Common myeloid progenitor, CD34-positive (primary cell): ENCODE measurements at regions not wholly inside any gene's neighbourhood (a gene's known extent, or its start where the extent isn't known, plus 50 kb on each side); places are given as distances from the start of the nearest gene placed in this dataset.

ENCODE experiments used
- CTCF ChIA-PET: fragments of 350-600 bp; sonication (Branson Sonifier 250); formaldehyde crosslinking; loops from one replicate; lab custom pipeline; 2021; ENCODE audit warnings: antibody characterized with exemption; lab: Charles Lee
- POLR2A ChIA-PET: fragments of 350-600 bp; sonication (Branson Sonifier 250); formaldehyde crosslinking; loops from one replicate; lab custom pipeline; 2021; ENCODE audit warnings: antibody characterized with exemption; lab: Charles Lee
- DNase-seq, 3 donors: peaks; one replicate each; pipeline versions ENCODE4 v3.0.0 to v3.0.0-alpha.2; 2013
- H3K27ac ChIP-seq, 2 experiments: 1 replicate in 1 of 2; 2 replicates in 1 of 2; pipeline ENCODE4 v1.7.0; 2013; ENCODE audit warnings: inconsistent platforms in 2 of 2, low read length in 2 of 2, mild to moderate bottlenecking in 2 of 2, low read depth in 1 of 2, moderate library complexity in 1 of 2; ENCODE audit not compliant: severe bottlenecking in 2 of 2, insufficient read depth in 1 of 2, poor library complexity in 1 of 2
- H3K27me3 ChIP-seq, 5 experiments: replicated peaks in 2 of 5; 1 replicate in 3 of 5; 2 replicates in 2 of 5; pipeline versions ENCODE4 v1.6.1 to v1.7.0; 2013; ENCODE audit warnings: low read length in 4 of 5, mild to moderate bottlenecking in 2 of 5, moderate library complexity in 2 of 5, inconsistent platforms in 1 of 5; ENCODE audit not compliant: insufficient read depth in 5 of 5, control insufficient read depth in 4 of 5
- H3K36me3 ChIP-seq, 4 experiments: 1 replicate in 2 of 4; 2 replicates in 2 of 4; pipeline versions ENCODE4 v1.6.1 to v1.7.0; 2013; ENCODE audit warnings: low read length in 3 of 4, control low read depth in 1 of 4, mild to moderate bottlenecking in 1 of 4; ENCODE audit not compliant: control insufficient read depth in 4 of 4, insufficient read depth in 4 of 4
- H3K4me1 ChIP-seq, 4 experiments: 1 replicate in 3 of 4; 2 replicates in 1 of 4; pipeline versions ENCODE4 v1.6.1 to v1.7.1; 2013; ENCODE audit warnings: low read length in 3 of 4, mild to moderate bottlenecking in 3 of 4, control low read depth in 1 of 4, inconsistent platforms in 1 of 4, moderate library complexity in 1 of 4; ENCODE audit not compliant: control insufficient read depth in 4 of 4, insufficient read depth in 4 of 4; ENCODE audit errors: control extremely low read depth in 1 of 4
- H3K4me3 ChIP-seq, 7 experiments: 1 replicate in 4 of 7; 2 replicates in 3 of 7; pipeline versions ENCODE4 v1.5.1 to v1.7.0; 2013; ENCODE audit warnings: mild to moderate bottlenecking in 7 of 7, low read length in 6 of 7, moderate library complexity in 6 of 7, inconsistent platforms in 2 of 7, low read depth in 2 of 7, control low read depth in 1 of 7; ENCODE audit not compliant: insufficient read depth in 4 of 7, control insufficient read depth in 1 of 7; ENCODE audit errors: extremely low read depth in 1 of 7
- H3K9me3 ChIP-seq, 5 experiments: 1 replicate in 4 of 5; 2 replicates in 1 of 5; pipeline versions ENCODE4 v1.6.1 to v1.7.1; 2013; ENCODE audit warnings: low read length in 4 of 5, mild to moderate bottlenecking in 2 of 5, inconsistent platforms in 1 of 5, low read depth in 1 of 5, moderate library complexity in 1 of 5; ENCODE audit not compliant: control insufficient read depth in 4 of 5, insufficient read depth in 2 of 5; ENCODE audit errors: control extremely low read depth in 1 of 5
- WGBS: methylation state at CpG from one replicate; pipeline ENCODE4 v1.1.5; 2013; ENCODE audit not compliant: insufficient coverage; 5-methylcytosine and 5-hydroxymethylcytosine counted together

GRCh38 chr2:71821856-71822255, 325.8 kb downstream of the CYP26B1 start:
- Histone ChIP-seq H3K4me3 (no peak overlapping the region), H3K9me3 (peaks cover 0 to 4% (median 0%) of the 10 kb centered on the region in 5 experiments), H3K4me1 (no peaks in the 10 kb centered on the region), H3K36me3 (no peaks in the 10 kb centered on the region), H3K27ac (no peak overlapping the region), H3K27me3 (peaks cover 0 to 5% (median 0%) of the 10 kb centered on the region in 5 experiments)
- CTCF ChIA-PET = no interaction called here
- DNase-seq = no peak
- POLR2A ChIA-PET = no interaction called here

- POLR2A ChIA-PET = no interaction called here
- H3K27me3 ChIP-seq = peaks cover 0 to 3% (median 0%) of the 10 kb centered on the region in 5 experiments
- WGBS = 95% methylated on average over 4 of the region's 4 CpGs
Observed at GRCh38 chr2:71816815-71817214, 330.8 kb downstream of the CYP26B1 start.

GRCh38 chr2:71815701-71816474, 331.8 kb downstream of the CYP26B1 start:
- Histone ChIP-seq H3K27ac (no peak overlapping the region), H3K36me3 (no peaks in the 10 kb centered on the region), H3K4me3 (no peak overlapping the region), H3K27me3 (peaks cover 0 to 3% (median 0%) of the 10 kb centered on the region in 5 experiments), H3K4me1 (no peaks in the 10 kb centered on the region), H3K9me3 (no peaks in the 10 kb centered on the region)
- no peak for DNase-seq
- POLR2A ChIA-PET = no interaction called here
- WGBS = 98% methylated on average over 5 of the region's 5 CpGs
- CTCF ChIA-PET = interaction anchor here (2.0 kb wide), 1 partner anchor 13 kb away, joined by 5 read pairs; no protein-coding TSS in a partner anchor

More at GRCh38 chr2:71816815-71817214, 330.8 kb downstream of the CYP26B1 start:
- H3K36me3 ChIP-seq = no peaks in the 10 kb centered on the region
- no peak overlapping the region for H3K27ac ChIP-seq
- no peaks in the 10 kb centered on the region for H3K9me3 ChIP-seq
- CTCF ChIA-PET = interaction anchor here (1.0 kb wide), 1 partner anchor 9 kb away, joined by 4 read pairs; no protein-coding TSS in a partner anchor
- H3K4me1 ChIP-seq = no peaks in the 10 kb centered on the region
- H3K4me3 ChIP-seq = no peak overlapping the region
- DNase-seq = no peak

- H3K4me3 ChIP-seq = no peak overlapping the region
- 93% methylated on average over 1 of the region's 2 CpGs for WGBS
- H3K27ac ChIP-seq = no peak overlapping the region
- CTCF ChIA-PET = interaction anchor here (2.0 kb wide), 1 partner anchor 12 kb away, joined by 5 read pairs; no protein-coding TSS in a partner anchor
- POLR2A ChIA-PET = no interaction called here
- no peaks in the 10 kb centered on the region for H3K9me3 ChIP-seq
- no peaks in the 10 kb centered on the region for H3K4me1 ChIP-seq
- H3K27me3 ChIP-seq = peaks cover 0 to 3% (median 0%) of the 10 kb centered on the region in 5 experiments
- no peaks in the 10 kb centered on the region for H3K36me3 ChIP-seq
- no peak for DNase-seq
Observed at GRCh38 chr2:71814885-71815284, 332.8 kb downstream of the CYP26B1 start.

GRCh38 chr2:71813807-71814470, 333.7 kb downstream of the CYP26B1 start:
- Histone ChIP-seq H3K36me3 (no peaks in the 10 kb centered on the region), H3K27ac (no peak overlapping the region), H3K27me3 (peaks cover 0 to 3% (median 0%) of the 10 kb centered on the region in 5 experiments), H3K4me3 (no peak overlapping the region), H3K9me3 (no peaks in the 10 kb centered on the region), H3K4me1 (no peaks in the 10 kb centered on the region)
- ChIA-PET CTCF (interaction anchor here (2.0 kb wide), 1 partner anchor 11 kb away, joined by 5 read pairs; no protein-coding TSS in a partner anchor), POLR2A (no interaction called here)
- 91% methylated on average over 3 of the region's 4 CpGs for WGBS
- no peak for DNase-seq

- POLR2A ChIA-PET = no interaction called here
- Histone ChIP-seq H3K4me3 (no peak overlapping the region), H3K36me3 (no peaks in the 10 kb centered on the region), H3K27me3 (no peaks in the 10 kb centered on the region), H3K9me3 (no peaks in the 10 kb centered on the region), H3K27ac (no peak overlapping the region), H3K4me1 (no peaks in the 10 kb centered on the region)
- DNase-seq = no peak
- WGBS = 88% methylated on average over 3 of the region's 4 CpGs
- CTCF ChIA-PET = no interaction called here
Observed at GRCh38 chr2:71813315-71813714, 334.3 kb downstream of the CYP26B1 start.

- no peaks in the 10 kb centered on the region for H3K27me3 ChIP-seq
- POLR2A ChIA-PET = no interaction called here
- no peak overlapping the region for H3K27ac ChIP-seq
- H3K36me3 ChIP-seq = no peaks in the 10 kb centered on the region
- no peak overlapping the region for H3K4me3 ChIP-seq
- CTCF ChIA-PET = no interaction called here
- no peaks in the 10 kb centered on the region for H3K9me3 ChIP-seq
- H3K4me1 ChIP-seq = no peaks in the 10 kb centered on the region
- WGBS = 100% methylated on average over 2 of the region's 2 CpGs
- DNase-seq = no peak
Observed at GRCh38 chr2:71812736-71813135, 334.9 kb downstream of the CYP26B1 start.
